GM19328 (cell line): ENCODE measurements at regions not wholly inside any gene's neighbourhood (a gene's known extent, or its start where the extent isn't known, plus 50 kb on each side); places are given as distances from the start of the nearest gene placed in this dataset.

Experiments
- ATAC-seq: cut with Tn5 transposase; IDR thresholded peaks from one replicate; pipeline ENCODE4 v1.9.1; 2021; ENCODE audit warnings: mild to moderate bottlenecking, moderate library complexity; ENCODE audit not compliant: unreplicated experiment

GRCh38 chr10:105342606-105343005, 701.5 kb downstream of the SORCS3 start:
- ATAC-seq, result no peak

DNA sequence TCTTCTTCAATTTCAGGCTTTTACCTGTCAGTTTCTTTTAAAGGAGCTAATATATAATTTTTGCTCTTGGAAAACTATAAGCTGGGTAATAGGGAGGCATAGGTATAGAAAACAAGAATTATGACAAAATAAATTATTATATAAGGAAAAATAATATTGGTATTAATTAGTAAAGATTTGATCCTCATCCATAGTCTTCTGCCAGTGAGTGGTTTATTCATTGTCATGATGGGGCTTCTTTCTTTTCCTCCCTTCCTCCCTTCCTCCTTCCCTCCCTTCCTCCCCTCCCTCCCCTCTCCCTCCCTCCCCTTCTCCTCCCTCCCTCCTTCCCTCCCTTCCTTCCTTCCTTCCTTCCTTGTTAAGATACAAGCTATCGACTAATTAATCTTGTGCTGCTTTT, 698.6 kb downstream of the SORCS3 start:
- ATAC-seq, result no peak

DNA sequence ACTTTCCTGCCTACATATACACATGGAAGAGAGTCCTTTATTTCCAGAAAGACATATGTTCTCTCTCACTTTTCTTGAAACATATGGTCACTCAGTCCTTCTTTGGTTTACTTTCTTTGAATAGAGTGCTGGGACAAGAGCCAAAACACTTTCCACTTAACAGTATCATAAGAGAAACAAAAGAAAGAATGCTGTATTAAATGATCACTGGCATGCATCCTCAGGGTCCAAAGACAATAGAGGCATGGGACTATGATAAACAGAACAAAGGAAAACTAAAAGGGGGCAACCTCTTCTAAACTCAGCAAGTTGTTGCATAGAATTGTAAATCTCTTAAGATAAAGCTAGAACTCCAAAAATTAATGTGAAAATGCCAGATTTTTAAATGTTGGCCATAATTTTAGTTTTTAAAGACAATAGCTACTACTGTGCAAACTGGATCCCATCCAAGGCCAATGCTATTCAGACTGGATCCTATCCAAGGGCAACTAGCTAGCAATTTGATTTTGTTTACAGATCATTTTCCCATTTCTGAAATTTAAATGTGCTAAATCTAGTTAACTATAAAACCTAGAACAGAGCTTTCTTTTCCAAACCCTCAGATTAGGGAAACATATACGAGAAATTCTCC, 687.5 kb downstream of the SORCS3 start:
- no peak for ATAC-seq
